PFSK-1 (cell line): ENCODE measurements at regions not wholly inside any gene's neighbourhood (a gene's known extent, or its start where the extent isn't known, plus 50 kb on each side); places are given as distances from the start of the nearest gene placed in this dataset.

ENCODE experiments used
- FOXP2 ChIP-seq: optimal IDR thresholded peaks from 2 replicates; pipeline ENCODE3; 2011; ENCODE audit warnings: borderline replicate concordance, control low read depth, inconsistent platforms; ENCODE audit not compliant: insufficient read depth; ENCODE audit errors: extremely low read length, extremely low read depth
- POLR2AphosphoS5 ChIP-seq: IDR thresholded peaks from 2 replicates; pipeline ENCODE4 v1.6.1; 2012; ENCODE audit warnings: low read depth, mild to moderate bottlenecking, control low read depth, low read length, moderate library complexity
- SIN3A ChIP-seq: IDR thresholded peaks from 2 replicates; pipeline ENCODE4 v1.6.1; 2012; ENCODE audit warnings: mild to moderate bottlenecking, low read length, moderate library complexity, borderline replicate concordance; ENCODE audit not compliant: insufficient read depth
- TAF1 ChIP-seq: IDR thresholded peaks from 2 replicates; pipeline ENCODE4 v1.6.1; 2012; ENCODE audit warnings: low read length, control low read depth, borderline replicate concordance; ENCODE audit not compliant: insufficient read depth
- TF ChIP-seq, protein P1 (sequence below), 2 experiments: IDR thresholded peaks; 2 replicates each; pipeline versions ENCODE4 v1.6.1 to v1.8.0; 2011 to 2012; ENCODE audit warnings: low read depth in 2 of 2, low read length in 2 of 2, control low read depth in 1 of 2, inconsistent platforms in 1 of 2, mild to moderate bottlenecking in 1 of 2, moderate library complexity in 1 of 2; ENCODE audit not compliant: insufficient read depth in 1 of 2

DNA sequence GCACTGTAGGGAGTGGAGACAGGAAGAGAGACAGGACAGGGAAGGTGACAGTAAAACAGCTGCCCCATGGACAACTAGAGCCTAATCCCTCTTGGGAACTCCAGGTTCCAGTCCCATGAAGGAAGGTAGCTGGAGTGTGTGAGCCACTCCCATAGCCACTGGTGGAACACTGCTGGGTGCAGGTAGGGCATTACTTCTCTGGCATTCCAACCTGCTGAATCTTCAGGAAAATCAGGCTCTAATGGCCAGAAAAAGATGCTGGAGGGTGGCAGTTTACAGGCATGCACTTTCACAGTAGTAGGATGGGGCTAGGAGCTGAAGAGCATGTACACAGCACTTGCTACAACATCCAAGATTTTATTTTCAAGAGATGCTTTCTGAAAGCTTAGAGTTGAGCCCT, 259.4 kb downstream of the AUH start:
- no peak for TF ChIP-seq SIN3A
- TF ChIP-seq POLR2AphosphoS5, result no peak
- TF ChIP-seq TAF1, result no peak
- TF ChIP-seq, protein P1, sequence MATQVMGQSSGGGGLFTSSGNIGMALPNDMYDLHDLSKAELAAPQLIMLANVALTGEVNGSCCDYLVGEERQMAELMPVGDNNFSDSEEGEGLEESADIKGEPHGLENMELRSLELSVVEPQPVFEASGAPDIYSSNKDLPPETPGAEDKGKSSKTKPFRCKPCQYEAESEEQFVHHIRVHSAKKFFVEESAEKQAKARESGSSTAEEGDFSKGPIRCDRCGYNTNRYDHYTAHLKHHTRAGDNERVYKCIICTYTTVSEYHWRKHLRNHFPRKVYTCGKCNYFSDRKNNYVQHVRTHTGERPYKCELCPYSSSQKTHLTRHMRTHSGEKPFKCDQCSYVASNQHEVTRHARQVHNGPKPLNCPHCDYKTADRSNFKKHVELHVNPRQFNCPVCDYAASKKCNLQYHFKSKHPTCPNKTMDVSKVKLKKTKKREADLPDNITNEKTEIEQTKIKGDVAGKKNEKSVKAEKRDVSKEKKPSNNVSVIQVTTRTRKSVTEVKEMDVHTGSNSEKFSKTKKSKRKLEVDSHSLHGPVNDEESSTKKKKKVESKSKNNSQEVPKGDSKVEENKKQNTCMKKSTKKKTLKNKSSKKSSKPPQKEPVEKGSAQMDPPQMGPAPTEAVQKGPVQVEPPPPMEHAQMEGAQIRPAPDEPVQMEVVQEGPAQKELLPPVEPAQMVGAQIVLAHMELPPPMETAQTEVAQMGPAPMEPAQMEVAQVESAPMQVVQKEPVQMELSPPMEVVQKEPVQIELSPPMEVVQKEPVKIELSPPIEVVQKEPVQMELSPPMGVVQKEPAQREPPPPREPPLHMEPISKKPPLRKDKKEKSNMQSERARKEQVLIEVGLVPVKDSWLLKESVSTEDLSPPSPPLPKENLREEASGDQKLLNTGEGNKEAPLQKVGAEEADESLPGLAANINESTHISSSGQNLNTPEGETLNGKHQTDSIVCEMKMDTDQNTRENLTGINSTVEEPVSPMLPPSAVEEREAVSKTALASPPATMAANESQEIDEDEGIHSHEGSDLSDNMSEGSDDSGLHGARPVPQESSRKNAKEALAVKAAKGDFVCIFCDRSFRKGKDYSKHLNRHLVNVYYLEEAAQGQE (IDR thresholded peaks at IDR 0.05; ENCODE audit: insufficient read depth in 1 of 2, low read depth in 2 of 2, low read length in 2 of 2), result no peak
- TF ChIP-seq FOXP2, result no peak

DNA sequence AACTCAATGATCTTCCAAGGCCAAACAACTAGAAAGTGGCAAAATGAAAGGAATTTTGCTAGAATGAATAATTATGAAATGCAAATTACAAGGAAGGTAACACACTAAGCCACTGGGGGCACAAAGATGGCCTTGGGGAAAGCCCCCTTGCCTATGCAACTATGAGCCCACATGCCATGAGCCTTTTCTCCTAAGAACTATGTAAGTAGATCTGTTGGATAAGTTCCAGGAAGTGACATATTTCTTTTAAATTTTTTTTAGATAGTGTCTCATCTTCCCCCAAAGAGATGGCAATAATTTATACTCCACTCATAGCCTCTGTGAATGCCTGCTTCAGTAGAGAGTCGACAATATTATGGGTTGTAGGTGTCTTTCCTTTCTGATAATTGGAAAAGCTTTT, 257.8 kb downstream of the AUH start:
- no peak for TF ChIP-seq POLR2AphosphoS5
- no peak for TF ChIP-seq TAF1
- no peak for TF ChIP-seq SIN3A
- no peak for TF ChIP-seq FOXP2
- TF ChIP-seq, protein P1 (IDR thresholded peaks at IDR 0.05; ENCODE audit: insufficient read depth in 1 of 2, low read depth in 2 of 2, low read length in 2 of 2), result no peak

DNA sequence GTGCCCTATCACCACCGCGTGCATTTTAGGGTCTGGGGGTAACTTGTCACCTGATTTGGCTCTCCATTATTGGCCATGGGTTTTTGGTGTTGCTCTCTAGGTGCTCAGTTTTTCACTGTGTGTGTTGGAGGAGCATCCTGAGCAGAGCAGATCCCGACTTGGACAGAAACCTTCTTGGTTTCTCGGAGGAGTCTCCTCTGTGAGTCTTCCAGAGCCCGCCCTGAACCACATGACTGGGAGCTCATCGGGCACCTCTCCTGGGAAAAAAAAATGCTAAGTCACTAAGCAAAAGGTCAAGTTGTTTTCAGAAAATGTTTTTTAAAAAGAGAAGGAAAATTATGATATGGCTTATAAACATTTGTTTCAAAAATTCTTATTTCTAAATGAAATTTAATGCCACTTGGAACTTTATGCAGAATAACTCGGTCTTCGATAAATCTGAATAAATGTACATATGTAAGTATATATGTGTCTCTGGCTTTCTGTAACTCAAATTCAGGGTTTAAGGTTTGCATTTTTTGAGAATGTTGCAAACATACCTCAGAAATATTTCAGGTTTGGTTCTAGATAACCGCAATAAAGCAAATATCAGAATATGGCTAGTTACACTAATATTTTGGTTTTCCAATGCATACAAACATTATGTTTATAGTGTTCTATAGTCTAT, 255.2 kb downstream of the AUH start:
- no peak for TF ChIP-seq FOXP2
- no peak for TF ChIP-seq POLR2AphosphoS5
- TF ChIP-seq, protein P1 (IDR thresholded peaks at IDR 0.05; ENCODE audit: insufficient read depth in 1 of 2, low read depth in 2 of 2, low read length in 2 of 2), result no peak
- TF ChIP-seq TAF1, result no peak
- TF ChIP-seq SIN3A, result no peak

DNA sequence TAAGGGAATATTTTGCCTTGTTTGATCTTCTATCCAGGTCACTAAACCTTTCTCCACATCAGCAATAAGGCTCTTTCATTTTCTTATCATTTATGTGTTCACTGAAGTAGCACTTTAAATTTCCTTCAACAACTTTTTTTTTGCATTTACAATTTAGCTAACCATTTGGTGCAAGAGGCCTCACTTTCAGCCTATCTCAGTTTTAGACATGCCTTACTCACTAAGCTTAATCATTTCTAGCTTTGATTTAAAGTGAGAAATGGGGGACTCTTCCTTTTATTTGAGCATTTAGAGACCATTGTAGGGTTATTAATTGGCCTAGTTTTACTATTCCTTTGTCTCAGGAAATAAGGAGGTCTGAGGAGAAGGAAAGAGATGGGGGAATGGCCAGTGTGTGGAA, 250.5 kb downstream of the AUH start:
- TF ChIP-seq SIN3A (no peak), POLR2AphosphoS5 (no peak), TAF1 (no peak), FOXP2 (no peak)
- TF ChIP-seq, protein P1 (IDR thresholded peaks at IDR 0.05; ENCODE audit: insufficient read depth in 1 of 2, low read depth in 2 of 2, low read length in 2 of 2), result no peak

DNA sequence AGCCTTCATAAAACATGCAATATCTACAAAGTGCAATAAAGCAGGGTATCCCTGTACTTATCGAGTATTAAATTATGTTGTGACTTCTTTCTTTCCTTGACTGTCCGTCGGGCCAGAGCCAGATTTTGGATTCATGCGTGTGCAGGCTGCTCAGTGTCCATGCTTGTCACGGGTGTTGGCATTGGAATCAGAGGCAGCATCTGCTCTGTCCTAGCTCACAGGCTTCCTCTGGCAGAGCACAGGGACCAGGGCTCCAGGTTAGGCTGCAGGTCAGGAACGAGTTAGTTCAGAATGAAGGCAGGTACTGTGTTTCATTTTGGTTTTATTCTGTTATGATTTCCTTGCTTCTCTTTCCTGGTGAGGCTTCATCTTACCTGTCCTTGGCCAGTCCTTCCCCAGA, 249.8 kb downstream of the AUH start:
- TF ChIP-seq SIN3A (no peak), FOXP2 (no peak), TAF1 (no peak), POLR2AphosphoS5 (no peak)
- TF ChIP-seq, protein P1 (IDR thresholded peaks at IDR 0.05; ENCODE audit: insufficient read depth in 1 of 2, low read depth in 2 of 2, low read length in 2 of 2), result no peak
